ENCODE measurements at regions not wholly inside any gene's neighbourhood (a gene's known extent, or its start where the extent isn't known, plus 50 kb on each side); places are given as distances from the start of the nearest gene placed in this dataset.

DNA sequence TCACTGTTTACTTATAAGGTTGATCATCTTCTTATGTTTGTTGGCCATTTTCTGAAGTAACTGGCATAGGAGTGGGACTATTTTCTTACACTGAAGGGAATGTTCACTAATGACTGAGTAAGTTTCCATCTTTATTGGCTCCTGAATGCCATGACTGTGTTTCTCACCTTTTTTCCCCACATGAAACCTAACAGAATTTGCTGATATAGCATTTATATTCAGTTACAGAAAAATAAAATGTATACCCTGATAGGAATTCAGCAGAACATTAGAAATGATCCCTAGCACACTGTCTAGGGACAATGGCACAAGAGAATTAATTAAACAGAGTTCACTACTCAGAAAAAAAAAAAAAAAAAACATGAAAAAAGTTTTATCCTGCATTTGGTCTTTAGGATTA, 1465.1 kb upstream of the C9orf72 start:
- no peak for DNase-seq (ENCODE audit: low spot score)
- intact Hi-C loops (cut with micrococcal nuclease; ENCODE audit: unreplicated experiment) (no loop called here), in situ Hi-C loops (cut with HindIII; ENCODE audit: extremely low pct_ligation_motif_present, low pct_unique_long_range_greater_than_20kb) (no loop called here)
- CTCF ChIA-PET (ENCODE audit: low intra/inter-chr PET ratio, low total read pairs) = no interaction called here
- H3K79me2 ChIP-seq (ENCODE audit: insufficient read depth, low read length) = no peaks in the 10 kb centered on the region
- no peak overlapping the region for H3K4me2 ChIP-seq (ENCODE audit: low read depth, low read length)
- ATAC-seq = no peak
- H2AFZ ChIP-seq (ENCODE audit: low read length) = no peak overlapping the region
- POLR2A ChIA-PET = no interaction called here
- no peaks in the 10 kb centered on the region for H3K4me1 ChIP-seq (ENCODE audit: insufficient read depth, low read length)
- no peaks in the 10 kb centered on the region for H4K20me1 ChIP-seq (ENCODE audit: insufficient read depth, low read length)
- no peak overlapping the region for H3K4me3 ChIP-seq (replicated peaks in 1 of 3; ENCODE audit: insufficient read depth in 1 of 3, low read depth in 2 of 3, low read length in 3 of 3)
- BruUV-seq (replicated peaks) = no TSS peak
- H3K9me3 ChIP-seq (ENCODE audit: low read length) = no peaks in the 10 kb centered on the region
- FAIRE-seq = no peak
- TF ChIP-seq MAFF (IDR thresholded peaks at IDR 0.05; ENCODE audit: low read depth, low read length) (peak; percentile 94), MAFK (conservative IDR thresholded peaks at IDR 0.05 in 1 of 2, IDR thresholded peaks at IDR 0.05 in 1 of 2; ENCODE audit: low read length in 2 of 2) (peak; percentile 90 to 95), SNAI1 (CRISPR knock-in tag; IDR thresholded peaks at IDR 0.05; ENCODE audit: borderline replicate concordance) (no peak)
- no peak overlapping the region for H3K9ac ChIP-seq (ENCODE audit: insufficient read depth, low read depth, low read length)
- H3K27me3 ChIP-seq (ENCODE audit: control insufficient read depth in 1 of 2, insufficient read depth in 2 of 2, low read length in 2 of 2) = no peaks in the 10 kb centered on the region
- no peaks in the 10 kb centered on the region for H3K36me3 ChIP-seq (replicated peaks in 1 of 2; ENCODE audit: control insufficient read depth in 1 of 2, insufficient read depth in 2 of 2, low read length in 2 of 2)
- no peak overlapping the region for H3K27ac ChIP-seq (ENCODE audit: extremely low read length, insufficient read depth, low read length)

- no peak overlapping the region for H3K9ac ChIP-seq (ENCODE audit: insufficient read depth, low read depth, low read length)
- CTCF ChIA-PET (ENCODE audit: low intra/inter-chr PET ratio, low total read pairs) = no interaction called here
- no peaks in the 10 kb centered on the region for H3K4me1 ChIP-seq (ENCODE audit: insufficient read depth, low read length)
- no peaks in the 10 kb centered on the region for H4K20me1 ChIP-seq (ENCODE audit: insufficient read depth, low read length)
- H3K4me3 ChIP-seq (replicated peaks in 1 of 3; ENCODE audit: insufficient read depth in 1 of 3, low read depth in 2 of 3, low read length in 3 of 3) = no peak overlapping the region
- DNase-seq (ENCODE audit: low spot score) (no peak), ATAC-seq (no peak), FAIRE-seq (no peak)
- no peak overlapping the region for H3K4me2 ChIP-seq (ENCODE audit: low read depth, low read length)
- no peak overlapping the region for H3K27ac ChIP-seq (ENCODE audit: extremely low read length, insufficient read depth, low read length)
- in situ Hi-C loops (cut with HindIII; ENCODE audit: extremely low pct_ligation_motif_present, low pct_unique_long_range_greater_than_20kb) = no loop called here
- no TSS peak for BruUV-seq (replicated peaks)
- no peaks in the 10 kb centered on the region for H3K9me3 ChIP-seq (ENCODE audit: low read length)
- 0% methylated on average over 2 of the region's 2 CpGs for WGBS (ENCODE audit: low lambda C conversion rate)
- H3K27me3 ChIP-seq (ENCODE audit: control insufficient read depth in 1 of 2, insufficient read depth in 2 of 2, low read length in 2 of 2) = no peaks in the 10 kb centered on the region
- no peaks in the 10 kb centered on the region for H3K79me2 ChIP-seq (ENCODE audit: insufficient read depth, low read length)
- no peak overlapping the region for H2AFZ ChIP-seq (ENCODE audit: low read length)
- no peaks in the 10 kb centered on the region for H3K36me3 ChIP-seq (replicated peaks in 1 of 2; ENCODE audit: control insufficient read depth in 1 of 2, insufficient read depth in 2 of 2, low read length in 2 of 2)
- POLR2A ChIA-PET = no interaction called here
- intact Hi-C loops (cut with micrococcal nuclease; ENCODE audit: unreplicated experiment) = no loop called here
- TF ChIP-seq HBP1 (CRISPR knock-in tag; IDR thresholded peaks at IDR 0.05; ENCODE audit: low read depth) = no peak
- no peak for TF ChIP-seq ZSCAN21 (CRISPR knock-in tag; IDR thresholded peaks at IDR 0.05; ENCODE audit: borderline replicate concordance)
- no peak for TF ChIP-seq ESRRA (CRISPR knock-in tag; IDR thresholded peaks at IDR 0.05; ENCODE audit: low read depth)
- no peak for TF ChIP-seq YEATS2 (CRISPR knock-in tag; IDR thresholded peaks at IDR 0.05; ENCODE audit: borderline replicate concordance)
- TF ChIP-seq HMG20B (CRISPR knock-in tag; conservative IDR thresholded peaks at IDR 0.05) = no peak
- no peak for TF ChIP-seq ZSCAN5A (CRISPR knock-in tag; IDR thresholded peaks at IDR 0.05; ENCODE audit: borderline replicate concordance)
- TF ChIP-seq ZNF543 (CRISPR knock-in tag; IDR thresholded peaks at IDR 0.05) = no peak
- TF ChIP-seq SMARCE1 (IDR thresholded peaks at IDR 0.05; ENCODE audit: borderline replicate concordance) = no peak
- TF ChIP-seq TCF7 (IDR thresholded peaks at IDR 0.05; ENCODE audit: low read depth) = no peak
- TF ChIP-seq ZNF12 (CRISPR knock-in tag; IDR thresholded peaks at IDR 0.05) = no peak
- no peak for TF ChIP-seq SKIL (CRISPR knock-in tag; IDR thresholded peaks at IDR 0.05; ENCODE audit: borderline replicate concordance)
- no peak for TF ChIP-seq JUNB (CRISPR knock-in tag; IDR thresholded peaks at IDR 0.05; ENCODE audit: borderline replicate concordance)
- TF ChIP-seq PLRG1 (conservative IDR thresholded peaks at IDR 0.05) = no peak
- TF ChIP-seq ARHGAP35 (CRISPR knock-in tag; IDR thresholded peaks at IDR 0.05; ENCODE audit: borderline replicate concordance) = no peak
Observed at GRCh38 chr9:29039258-29039657, 1466.0 kb upstream of the C9orf72 start.
